Kidney tubule cell (primary cell): ENCODE measurements at regions not wholly inside any gene's neighbourhood (a gene's known extent, or its start where the extent isn't known, plus 50 kb on each side); places are given as distances from the start of the nearest gene placed in this dataset.

Experiments
- DNase-seq: peaks from one replicate; pipeline ENCODE4 v3.0.0-alpha.2; 2018; ENCODE audit warnings: low spot score

DNA sequence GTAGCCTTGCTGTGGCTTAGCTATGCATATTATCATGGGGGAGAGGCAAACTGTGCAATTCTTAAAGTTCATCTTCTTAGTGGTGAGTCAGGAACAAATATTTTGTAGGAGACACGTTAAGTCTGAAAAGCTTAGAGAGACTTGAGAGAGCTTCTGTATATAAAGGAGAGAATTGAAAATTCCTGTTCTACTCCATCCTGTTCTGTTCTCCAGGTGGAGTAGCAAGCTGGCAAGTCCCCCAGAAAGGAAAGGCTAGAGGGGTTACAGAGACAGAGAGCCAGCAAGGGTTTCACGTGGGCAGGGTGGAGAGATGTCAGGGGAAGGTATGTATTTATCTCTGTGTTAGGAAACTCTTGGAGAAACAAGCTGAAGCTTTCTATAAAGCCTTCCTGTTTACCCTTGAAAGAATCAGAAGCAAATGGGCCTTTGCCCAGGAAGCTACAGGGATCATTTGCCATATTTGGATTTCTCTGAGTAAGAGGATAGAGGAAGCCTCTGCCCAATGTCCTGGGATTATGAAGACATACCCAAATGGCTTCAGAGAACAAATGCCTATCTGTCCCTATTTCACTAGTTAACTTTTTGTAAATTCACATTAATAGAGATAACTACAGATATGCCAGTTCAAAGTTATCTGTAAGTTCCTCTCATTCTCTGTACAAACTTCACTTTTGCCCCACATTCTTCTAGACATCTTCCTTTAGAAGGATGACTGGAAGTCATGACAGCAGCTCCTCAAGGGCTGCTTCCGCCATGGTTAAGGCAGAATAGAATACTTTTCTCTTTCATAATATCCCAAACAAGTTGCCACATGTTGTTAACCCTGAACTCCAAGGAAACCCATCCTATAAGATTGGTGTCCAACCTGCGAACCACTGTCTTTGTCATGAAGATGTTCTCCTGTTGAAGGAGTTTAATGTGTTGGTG is 126.7 kb upstream of the NEDD9 start:
- DNase-seq = no peak

DNA sequence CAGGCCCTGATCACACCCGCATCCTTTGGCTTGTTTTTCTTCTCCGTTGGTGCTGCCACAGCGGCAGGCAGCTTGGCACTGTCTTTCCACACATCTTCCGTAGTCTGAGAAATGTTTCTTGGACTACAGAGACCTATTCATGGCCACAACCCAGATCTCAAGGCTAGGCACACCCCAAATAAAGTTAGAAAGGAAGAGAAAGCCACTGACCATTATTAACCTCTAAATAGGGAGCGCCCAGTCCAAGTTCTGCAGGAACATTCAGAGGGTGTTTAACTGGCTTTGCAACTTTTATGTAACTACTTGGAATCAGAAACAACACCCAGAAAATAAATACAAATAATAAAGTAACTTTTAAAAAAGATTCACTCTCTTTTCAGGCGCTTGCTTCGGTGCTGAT is 124.8 kb upstream of the NEDD9 start:
- no peak for DNase-seq

DNA sequence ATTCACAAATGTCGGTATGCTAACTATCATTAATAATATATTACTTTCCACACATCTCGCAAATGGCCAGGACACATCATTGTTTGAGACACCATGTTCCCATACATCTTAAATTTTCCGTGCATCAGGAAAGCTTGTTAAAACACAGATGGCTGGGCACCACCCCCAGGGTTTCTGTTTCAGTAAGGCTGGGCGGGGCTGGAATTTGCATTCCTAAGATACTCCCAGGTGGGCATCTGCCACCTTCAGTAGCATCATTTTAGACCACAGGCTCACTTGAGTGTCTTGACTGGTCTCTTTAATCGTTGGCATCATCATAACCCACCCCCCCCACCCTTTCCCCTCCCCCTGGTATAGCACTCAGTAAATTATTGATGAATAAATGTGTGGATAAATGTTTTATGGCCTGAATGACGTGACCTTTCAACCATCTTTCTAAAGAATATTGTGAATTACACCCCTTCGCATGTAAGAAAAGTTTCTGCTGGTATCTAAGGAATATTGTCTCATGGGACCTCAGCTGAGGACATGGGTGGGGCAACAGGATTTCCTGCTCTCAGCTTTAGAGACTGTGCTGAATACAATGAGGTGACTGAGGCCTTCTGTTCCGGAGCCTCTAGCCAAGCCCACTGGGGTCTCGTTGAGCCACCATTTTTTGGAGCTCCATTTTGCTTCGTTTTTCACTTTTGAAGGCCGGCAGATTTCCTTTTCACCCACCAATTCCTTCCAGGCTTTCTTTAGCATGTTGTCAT is 124.1 kb upstream of the NEDD9 start:
- no peak for DNase-seq

DNA sequence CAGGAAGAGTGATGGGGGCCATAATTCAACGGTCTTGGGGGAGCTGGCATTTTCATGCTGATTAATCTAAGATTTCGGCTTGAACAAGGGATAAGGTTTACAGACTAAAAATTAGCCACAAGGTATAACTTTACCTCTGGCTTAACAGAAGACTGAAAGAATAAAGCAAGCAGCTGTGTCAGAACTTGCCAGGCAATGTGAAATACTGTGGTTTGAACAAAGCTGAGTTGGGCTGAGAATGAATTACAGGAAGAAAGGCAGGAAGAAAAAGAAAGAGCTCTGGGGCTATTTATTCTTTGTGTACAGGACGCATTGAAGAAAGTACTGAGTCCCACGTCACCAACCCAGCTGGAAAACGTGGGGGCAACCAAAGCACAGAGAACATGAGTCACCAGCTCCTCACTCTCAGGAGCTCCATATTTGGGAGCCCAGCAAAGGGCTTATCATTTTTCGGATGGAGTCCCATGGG is 121.5 kb upstream of the NEDD9 start:
- no peak for DNase-seq

DNA sequence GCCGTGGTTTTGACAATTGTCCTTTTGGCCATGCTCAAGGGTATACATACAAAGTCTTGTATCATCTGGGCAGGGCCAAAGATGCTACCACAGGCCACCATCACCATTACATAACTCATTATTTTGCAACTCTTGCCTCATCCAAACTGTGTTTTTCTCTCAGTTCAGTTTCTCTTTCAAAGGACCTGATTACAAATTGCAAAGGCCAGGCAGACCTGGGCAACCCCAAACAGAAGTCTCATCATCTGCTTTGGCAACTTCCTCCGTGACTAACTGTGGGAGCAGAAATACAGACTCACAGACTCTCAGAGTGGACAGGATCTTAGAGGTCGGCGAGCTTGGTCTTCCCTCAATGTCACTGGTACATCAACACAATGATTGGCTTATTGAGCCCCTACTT is 117.8 kb upstream of the NEDD9 start:
- no peak for DNase-seq

DNA sequence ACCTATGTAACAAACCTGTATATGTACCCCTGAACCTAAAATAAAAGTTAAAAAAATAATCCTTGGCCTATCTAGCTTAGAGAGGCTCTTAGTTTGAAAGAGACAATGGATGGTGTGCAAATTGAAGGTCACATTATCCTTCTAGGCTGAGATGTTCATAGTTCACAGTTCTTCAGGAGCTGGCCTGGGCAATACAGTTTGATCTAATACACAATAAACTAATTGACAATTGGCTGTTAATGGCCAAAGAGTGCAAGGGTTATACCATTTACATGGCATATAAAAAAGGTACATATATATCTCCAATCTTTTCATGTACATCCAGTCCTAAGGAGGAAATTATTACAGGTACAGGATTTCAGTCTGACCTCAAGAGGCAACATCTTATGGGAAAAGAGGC is 117.4 kb upstream of the NEDD9 start:
- DNase-seq = no peak

DNA sequence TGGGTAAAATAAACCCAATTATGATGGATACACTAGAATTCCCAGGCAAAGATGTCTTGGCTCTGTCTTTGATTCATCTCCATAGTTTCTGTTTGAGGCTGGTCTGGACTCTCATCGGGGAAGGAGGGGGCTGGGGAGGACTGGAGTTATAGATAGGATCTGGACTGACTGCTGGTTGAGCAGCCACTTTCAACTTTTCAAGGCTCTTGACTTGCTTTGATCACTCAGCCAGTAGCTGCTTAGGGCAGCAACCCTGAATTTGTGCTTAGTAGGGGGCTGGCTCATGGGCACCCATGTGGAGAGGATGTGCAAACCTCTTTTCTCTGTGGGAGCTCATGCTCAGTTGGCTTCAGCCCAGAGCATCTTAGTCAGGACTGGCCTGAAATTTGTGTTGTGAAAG is 114.0 kb upstream of the NEDD9 start:
- DNase-seq = peak; percentile 89

DNA sequence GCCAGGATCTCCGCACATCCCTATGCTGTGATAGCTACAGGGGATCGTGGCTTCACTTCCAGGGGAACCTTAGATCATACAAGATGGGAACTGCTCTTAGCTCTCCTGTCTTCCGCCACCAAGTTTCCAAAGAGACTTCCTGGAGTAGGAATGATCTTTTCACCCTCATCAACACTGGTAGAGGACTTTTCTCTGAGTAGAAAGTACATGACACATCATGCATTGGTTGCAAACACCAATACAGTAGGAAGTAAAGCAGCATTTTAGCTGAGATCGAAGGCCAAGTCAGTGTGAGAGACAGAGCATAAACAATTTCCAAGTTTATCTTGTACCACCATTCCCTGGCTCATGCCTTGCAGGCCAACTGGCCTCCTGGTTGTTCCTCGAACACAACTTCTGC is 113.1 kb upstream of the NEDD9 start:
- no peak for DNase-seq

DNA sequence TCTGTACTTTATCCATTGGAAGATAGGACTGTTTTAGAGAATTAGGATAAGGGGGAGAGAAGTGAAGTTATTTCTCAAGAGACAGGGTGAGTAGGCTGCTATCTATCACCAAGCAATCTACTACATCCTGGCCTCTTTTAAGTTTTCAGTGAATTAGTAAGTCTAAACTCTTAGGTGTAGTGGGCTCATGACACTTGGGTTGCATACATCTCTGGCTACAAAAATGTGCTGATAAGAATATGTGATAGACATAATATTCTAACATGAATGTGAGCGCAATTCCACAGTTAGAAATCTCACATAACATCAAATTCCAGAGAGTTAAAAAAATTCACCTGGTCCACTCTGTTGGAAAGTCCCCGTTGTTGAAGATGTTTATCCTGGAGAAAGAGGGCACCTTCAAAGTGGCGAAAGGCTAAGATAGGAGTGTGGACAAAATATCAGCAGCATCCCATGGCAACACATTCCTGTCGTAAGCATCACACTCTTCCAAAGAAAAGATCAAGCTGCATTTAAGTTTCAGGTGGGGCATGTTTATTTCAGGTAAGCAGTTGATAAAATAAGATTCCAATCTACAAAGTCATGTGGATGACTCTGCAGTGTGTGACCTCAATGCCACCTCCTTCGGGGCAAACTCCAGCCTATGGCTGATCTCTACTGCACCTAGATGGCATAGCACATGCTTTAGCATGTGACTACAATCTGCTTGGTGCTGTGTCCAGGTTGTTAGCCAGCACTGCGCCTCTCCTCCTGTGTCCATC is 111.7 kb upstream of the NEDD9 start:
- DNase-seq = peak; percentile 98

DNA sequence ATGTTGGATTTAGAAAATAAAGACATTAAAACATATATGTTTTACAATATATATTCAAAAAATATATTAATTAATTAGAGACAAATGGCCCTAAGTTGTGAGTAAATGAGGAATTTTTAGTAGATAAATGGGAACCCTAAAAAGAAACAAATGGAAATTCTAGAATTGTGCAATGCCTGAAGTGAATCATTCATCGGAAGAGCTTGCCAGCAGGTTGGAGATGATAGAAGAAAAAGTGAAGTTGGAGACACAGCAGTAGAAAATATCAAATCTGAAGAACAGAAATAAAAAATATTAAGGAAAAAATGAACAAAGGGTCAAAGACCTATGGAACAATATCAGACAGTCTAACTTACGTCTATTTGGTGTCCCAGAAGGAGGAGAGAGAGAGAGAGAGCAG is 109.4 kb upstream of the NEDD9 start:
- peak; percentile 37 for DNase-seq

DNA sequence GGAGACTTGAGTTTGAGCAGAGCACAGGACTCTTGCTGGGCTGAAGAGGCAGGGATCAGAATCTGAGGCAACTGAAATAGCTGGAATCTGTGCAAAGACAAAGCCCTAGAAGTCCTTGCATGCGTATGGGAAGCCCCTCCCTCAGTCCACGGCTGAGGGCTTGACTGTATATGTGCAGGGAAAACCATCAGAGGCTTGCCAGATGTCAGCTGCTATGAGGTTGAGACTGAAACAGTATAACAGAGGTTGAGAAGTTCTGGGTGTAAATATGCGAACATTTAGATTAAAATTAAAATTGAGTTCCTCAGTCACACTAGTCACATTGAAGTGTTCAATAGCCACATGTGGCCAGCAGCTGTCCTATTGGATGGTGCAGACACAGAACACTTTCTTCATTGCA is 108.8 kb upstream of the NEDD9 start:
- DNase-seq = no peak

DNA sequence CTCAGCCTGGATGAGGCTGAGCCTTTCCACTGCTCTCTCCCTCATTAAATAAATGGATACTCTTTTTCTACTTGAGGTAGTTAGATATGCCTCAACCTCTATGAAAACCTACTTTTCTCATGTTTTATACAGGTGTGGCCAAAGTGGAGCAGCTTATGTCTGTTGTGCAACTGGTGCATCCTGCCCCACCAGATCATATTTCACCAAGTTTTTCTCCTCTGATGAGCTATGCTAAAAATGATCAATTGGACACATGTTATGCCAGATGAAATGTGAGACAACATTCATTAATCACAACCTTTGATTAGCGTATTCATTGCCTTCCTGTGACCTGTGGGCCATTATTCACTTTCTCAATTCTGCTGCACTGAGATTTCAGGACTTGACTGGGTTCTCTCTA is 106.9 kb upstream of the NEDD9 start:
- no peak for DNase-seq

DNA sequence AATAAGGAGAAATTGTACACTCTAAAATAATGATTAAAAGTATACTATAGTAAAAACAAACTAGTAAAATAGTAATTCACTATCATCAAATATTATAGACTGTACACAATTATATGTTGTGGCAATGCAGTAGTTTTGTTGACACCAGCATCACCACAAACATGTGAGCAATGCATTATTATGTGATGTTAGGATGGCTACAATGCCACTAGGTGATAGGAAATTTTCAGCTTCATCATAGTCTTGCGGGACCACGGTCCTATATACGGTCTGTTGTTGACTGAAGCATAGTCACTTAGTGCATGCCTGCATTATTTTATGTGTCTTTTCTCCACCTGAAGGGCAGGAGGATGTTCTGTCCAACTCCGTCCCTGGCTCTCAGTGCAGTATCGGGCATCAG is 104.8 kb upstream of the NEDD9 start:
- DNase-seq = no peak

DNA sequence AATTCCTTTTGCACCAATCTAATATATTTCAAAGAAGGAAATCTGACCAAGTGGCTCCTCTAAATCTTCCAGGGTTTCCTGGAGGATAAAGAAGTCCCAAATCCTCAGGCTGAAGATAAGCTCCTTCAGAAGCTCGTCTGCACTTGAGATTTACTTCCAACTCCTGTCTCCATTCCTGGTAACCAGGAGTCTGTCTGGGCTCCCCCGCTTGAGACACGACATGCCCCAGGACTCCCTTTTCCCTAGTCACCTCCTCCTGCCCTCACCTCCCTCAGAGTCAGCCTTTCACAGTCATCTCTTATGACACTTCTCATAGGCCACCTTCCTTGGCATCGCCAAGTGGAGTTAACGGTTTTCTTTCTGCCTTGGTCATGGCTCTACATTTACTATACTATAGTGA is 103.4 kb upstream of the NEDD9 start:
- no peak for DNase-seq

DNA sequence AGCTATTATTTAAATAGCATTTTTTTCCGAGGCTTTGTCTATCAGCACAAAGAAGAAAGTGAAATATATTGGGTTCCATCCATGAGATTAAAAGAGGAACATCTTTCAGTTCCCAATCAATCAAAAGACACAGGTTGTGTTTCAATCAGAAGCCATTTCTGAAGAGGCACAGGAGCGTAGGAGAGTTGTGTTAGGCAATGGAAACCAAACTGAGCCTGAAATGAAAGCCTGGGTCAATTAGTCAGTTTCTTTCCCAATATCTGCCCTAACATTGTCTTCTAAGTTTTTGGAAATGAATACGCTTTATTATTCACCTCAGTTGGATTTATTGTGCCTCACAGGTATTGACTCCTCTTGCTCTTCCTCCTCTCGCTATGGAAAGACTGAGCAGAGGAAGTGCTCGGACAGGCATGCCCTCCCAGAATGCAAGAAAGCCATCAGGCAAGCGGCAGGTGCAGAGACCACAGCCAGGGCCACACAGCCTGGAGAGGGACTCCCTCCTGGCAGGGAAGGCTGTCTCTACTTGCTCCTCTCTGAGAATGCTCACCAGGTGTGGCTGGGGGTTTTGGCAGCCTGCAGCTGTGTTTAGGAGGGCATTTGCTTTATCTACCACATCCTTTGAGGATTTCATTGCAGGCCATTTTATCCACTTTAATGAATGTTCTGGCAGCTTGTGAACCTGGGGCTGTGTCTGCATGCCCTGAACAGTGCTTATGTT is 100.8 kb upstream of the NEDD9 start:
- DNase-seq = no peak

DNA sequence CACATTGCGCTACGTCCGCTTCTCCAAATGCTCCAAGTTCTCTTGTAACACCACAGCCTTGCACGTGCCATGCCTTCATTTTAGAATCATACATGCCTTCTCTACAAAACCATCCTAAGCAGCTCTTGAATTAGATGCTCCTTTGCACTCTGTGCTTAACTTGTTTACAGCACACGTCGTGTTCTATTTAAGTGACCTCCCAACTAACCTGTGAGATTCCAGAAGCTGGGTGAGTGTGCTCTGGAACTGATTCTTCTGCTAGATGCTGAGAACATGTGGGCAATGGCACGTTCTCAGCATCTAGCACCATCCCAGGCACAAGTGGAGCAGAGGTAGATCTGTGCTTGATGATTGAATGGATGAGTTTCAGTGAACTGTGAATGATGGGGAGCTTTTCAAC is 100.0 kb upstream of the NEDD9 start:
- DNase-seq = no peak

DNA sequence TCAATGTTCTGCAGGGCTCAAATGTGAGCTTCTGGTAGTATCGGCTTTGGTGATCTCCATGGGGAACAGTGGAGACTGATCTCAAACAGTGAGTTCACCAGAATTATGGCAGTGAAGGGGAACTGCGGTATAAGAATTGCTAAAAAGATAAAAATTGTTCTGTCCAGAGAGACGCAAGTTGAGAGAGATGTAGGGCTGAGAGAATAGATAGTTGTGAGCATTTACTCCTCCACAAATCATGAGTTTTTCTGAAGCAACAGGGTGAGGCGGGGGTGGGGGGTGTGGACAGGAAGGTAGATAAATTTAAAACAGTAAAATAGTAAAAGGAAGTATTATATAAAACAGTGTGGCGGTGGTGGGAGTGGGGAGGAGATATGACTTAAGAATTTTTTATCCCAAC is 98.6 kb upstream of the NEDD9 start:
- DNase-seq = no peak

DNA sequence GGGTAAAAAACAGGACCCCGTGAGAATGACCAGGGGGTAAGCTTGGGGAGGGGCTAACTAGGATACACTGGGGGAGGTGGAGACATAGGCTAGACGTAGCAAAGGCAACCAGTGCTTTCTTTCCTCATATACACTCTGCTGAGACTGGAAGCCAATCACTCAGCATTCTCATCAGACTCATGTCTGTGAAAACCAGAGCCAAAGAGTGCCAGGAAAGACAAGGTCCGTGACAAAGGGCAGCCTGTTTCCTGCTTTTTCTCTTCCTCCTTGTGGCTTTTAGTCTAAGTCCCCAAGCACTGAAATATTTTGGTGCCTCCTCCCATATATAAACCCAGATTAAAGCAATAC is 97.9 kb upstream of the NEDD9 start:
- peak; percentile 34 for DNase-seq

DNA sequence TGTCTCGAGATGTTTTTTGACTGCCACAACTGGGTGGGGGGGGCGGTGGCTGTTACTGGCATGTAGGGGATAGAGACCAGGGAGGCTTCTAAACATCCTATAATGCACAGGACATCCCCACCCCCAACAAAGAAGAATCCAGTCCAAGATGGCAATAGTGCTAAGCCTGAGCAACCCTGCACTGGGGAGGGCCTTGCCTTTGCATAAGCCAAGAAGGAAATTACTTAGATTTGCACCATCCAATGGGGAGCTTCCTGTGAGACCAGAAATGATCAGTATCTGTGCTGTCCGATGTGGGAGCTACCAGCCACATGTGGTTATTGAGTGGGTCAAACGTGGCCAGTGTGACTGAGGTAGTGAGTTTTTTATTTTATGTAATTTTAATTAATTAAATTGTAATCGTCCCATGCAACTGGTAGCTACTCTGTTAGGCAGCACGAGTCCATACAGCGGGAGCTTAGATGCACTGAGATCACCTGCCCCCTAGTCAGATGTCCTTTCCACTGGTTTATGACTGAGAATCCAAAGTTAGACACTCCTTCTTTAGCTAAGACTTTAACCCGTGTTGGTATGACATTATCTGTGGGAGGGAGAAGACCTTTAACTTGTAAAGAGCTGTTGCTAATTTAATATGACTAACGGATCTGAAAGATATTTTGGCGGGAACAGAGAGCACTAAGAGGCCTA is 97.4 kb upstream of the NEDD9 start:
- no peak for DNase-seq

DNA sequence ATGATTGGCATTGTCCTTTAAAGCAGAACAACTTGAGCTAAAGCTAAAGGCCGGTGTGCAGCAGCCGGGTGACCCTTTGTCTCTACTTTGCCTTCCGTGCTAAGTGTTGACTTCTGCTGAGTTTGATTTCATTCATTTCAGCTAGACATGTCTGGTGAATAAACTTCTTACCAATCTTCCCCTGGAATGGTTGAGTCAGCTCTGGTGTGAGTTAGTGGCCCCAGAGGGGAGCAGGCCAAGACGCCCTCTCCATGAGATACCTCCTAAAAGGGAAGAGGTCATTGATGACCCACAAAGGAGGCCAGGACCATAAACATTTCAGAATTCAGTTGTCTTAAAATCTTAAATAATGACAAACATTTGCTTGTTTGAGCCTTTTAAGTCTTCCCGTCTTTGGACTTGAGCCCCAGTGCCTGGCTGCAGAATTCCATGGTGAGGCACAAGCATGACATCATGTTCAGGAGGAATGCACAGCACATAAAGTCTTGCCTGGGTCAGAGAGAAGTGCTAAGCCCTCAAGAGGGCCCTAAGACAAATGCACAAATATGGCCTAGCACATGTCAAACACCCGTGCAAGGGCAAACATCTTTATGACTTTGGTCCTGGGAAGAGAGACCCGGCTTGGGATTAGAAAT is 96.3 kb upstream of the NEDD9 start:
- peak; percentile 42 for DNase-seq

DNA sequence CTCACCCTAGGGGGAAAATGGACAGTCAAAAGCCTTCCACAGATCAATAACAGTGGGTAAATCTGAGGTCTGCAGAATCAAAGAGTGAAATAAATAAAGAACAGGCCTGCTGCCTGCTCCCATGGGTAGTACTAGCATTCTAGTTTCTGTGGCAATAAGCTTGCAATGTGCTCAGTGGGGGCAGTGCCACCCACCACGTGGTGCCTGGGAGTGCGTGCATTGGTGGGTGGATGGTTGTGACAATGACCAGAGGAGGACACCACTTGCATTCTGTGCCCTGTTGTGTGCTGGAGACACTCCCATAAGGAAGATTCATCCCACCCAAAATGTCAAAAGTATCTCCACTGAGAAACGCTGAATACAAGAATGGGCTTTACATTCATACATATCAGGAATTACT is 95.5 kb upstream of the NEDD9 start:
- DNase-seq = no peak
